Neural cell (in vitro differentiated cells): ENCODE measurements at regions not wholly inside any gene's neighbourhood (a gene's known extent, or its start where the extent isn't known, plus 50 kb on each side); places are given as distances from the start of the nearest gene placed in this dataset.
A peak's percentile ranks its signal among the peaks of the same experiment; 100 is the strongest.
"Not testable (repeated sequence)": the region's sequence is repeated elsewhere in the genome, so short reads cannot be mapped to it uniquely, and the experiment has no call there.

Experiments used
- H2AFZ ChIP-seq: fragments of 200-600, 300-800 bp; sonication (generic), shearing (Covaris generic); 2 replicates; pipeline ENCODE4 v1.6.0; 2014; ENCODE audit warnings: low read depth, mild to moderate bottlenecking, antibody characterized with exemption, low read length, moderate library complexity
- H3F3A ChIP-seq: fragments of 200-600 bp; shearing (Covaris generic); 2 replicates; pipeline ENCODE4 v1.6.1; 2016; ENCODE audit warnings: mild to moderate bottlenecking, moderate library complexity, mixed read lengths, antibody characterized with exemption, low read length; ENCODE audit not compliant: insufficient read depth, poor library complexity, severe bottlenecking
- H3K27ac ChIP-seq: fragments of 200-600, 300-800 bp; sonication (generic), shearing (Covaris generic); 2 replicates; pipeline ENCODE4 v1.5.1; 2014; ENCODE audit warnings: mild to moderate bottlenecking, low read length, moderate library complexity
- H3K27me3 ChIP-seq: fragments of 300-800, 200-600 bp; sonication (generic), shearing (Covaris generic); 2 replicates; pipeline ENCODE4 v1.6.0; 2014; ENCODE audit warnings: mild to moderate bottlenecking, low read depth, low read length, moderate library complexity; ENCODE audit not compliant: insufficient read depth
- H3K36me3 ChIP-seq: fragments of 300-800, 200-600 bp; sonication (generic), shearing (Covaris generic); 2 replicates; pipeline ENCODE4 v1.5.1; 2014; ENCODE audit warnings: mild to moderate bottlenecking, antibody characterized with exemption, low read length, moderate library complexity; ENCODE audit not compliant: insufficient read depth
- H3K4me2 ChIP-seq: fragments of 300-800, 200-600 bp; sonication (generic), shearing (Covaris generic); 2 replicates; pipeline ENCODE4 v1.6.0; 2014; ENCODE audit warnings: mild to moderate bottlenecking, low read length
- H3K4me3 ChIP-seq: fragments of 300-800, 200-600 bp; sonication (generic), shearing (Covaris generic); 2 replicates; pipeline ENCODE4 v1.5.1; 2014; ENCODE audit warnings: mild to moderate bottlenecking, low read length, moderate library complexity
- H3K79me2 ChIP-seq: fragments of 200-600 bp; shearing (Covaris generic); replicated peaks from 2 replicates; pipeline ENCODE4 v1.6.0; 2014; ENCODE audit warnings: mild to moderate bottlenecking, low read length, moderate library complexity; ENCODE audit not compliant: insufficient read depth
- H3K9ac ChIP-seq: fragments of 300-800, 200-600 bp; sonication (generic), shearing (Covaris generic); 2 replicates; pipeline ENCODE4 v1.6.1; 2016; ENCODE audit warnings: mild to moderate bottlenecking, low read length, mixed read lengths
- H3K9me2 ChIP-seq: fragments of 200-600 bp; shearing (Covaris generic); 2 replicates; pipeline ENCODE4 v1.6.1; 2016; ENCODE audit warnings: mild to moderate bottlenecking, low read length, mixed read lengths; ENCODE audit not compliant: insufficient read depth
- H3K9me3 ChIP-seq: fragments of 200-600, 300-800 bp; sonication (generic), shearing (Covaris generic); 2 replicates; pipeline ENCODE4 v1.6.1; 2016; ENCODE audit warnings: mild to moderate bottlenecking, mixed run types, low read length, moderate library complexity, mixed read lengths
- H4K20me1 ChIP-seq: fragments of 200-600 bp; shearing (Covaris generic); 2 replicates; pipeline ENCODE4 v1.6.1; 2016; ENCODE audit warnings: mild to moderate bottlenecking, mixed run types; ENCODE audit not compliant: insufficient read depth

DNA sequence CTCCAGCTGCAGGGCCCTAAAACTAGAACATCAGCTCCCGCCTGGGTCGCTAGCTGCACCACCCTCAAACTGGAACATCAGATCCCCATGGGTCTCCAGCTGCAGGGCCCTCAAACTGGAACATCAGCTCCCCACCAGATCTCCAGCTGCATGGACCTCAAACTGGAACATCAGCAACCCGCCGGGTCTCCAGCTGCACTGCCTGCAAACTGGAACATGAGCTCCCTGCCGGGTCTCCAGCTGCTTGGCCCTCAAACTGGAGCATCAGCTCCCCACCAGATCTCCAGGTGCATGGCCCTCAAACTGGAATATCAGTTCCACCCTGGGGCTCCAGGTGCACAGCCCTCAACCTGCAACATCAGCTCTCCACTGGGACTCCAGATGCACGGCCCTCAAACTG is 82.7 kb downstream of the TFRC start:
- not testable (repeated sequence) for H3K79me2 ChIP-seq, H3K4me3 ChIP-seq, H3K36me3 ChIP-seq, H3K9me3 ChIP-seq, H3K9ac ChIP-seq, H3K9me2 ChIP-seq, H3K27ac ChIP-seq, H3K27me3 ChIP-seq, H3F3A ChIP-seq, H2AFZ ChIP-seq, H3K4me2 ChIP-seq, H4K20me1 ChIP-seq

DNA sequence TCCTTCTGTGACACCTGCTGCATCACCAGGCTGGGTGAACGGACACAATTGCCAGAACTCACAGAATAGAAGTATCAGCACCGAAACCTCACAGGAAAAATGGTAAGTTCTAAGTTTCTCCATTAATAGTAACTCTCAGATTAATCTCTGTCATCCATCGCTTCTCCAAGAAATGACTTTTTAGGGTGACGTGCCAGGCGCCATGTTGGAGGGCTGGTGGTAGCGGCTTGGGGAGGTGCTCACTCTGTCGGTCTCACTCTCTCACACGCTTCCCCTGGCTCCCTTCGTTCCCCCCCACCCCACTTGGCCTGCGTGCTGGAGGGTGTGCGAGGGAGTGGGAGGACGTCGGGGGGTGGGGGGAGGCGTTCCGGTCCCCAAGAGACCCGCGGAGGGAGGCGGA is 85.6 kb downstream of the TFRC start:
- H3F3A ChIP-seq, H3K36me3 ChIP-seq, H4K20me1 ChIP-seq, H3K9me2 ChIP-seq, H3K27me3 ChIP-seq, H3K9ac ChIP-seq, H3K27ac ChIP-seq, H3K79me2 ChIP-seq, H3K4me3 ChIP-seq, H3K4me2 ChIP-seq, H2AFZ ChIP-seq, H3K9me3 ChIP-seq: not testable (repeated sequence)

DNA sequence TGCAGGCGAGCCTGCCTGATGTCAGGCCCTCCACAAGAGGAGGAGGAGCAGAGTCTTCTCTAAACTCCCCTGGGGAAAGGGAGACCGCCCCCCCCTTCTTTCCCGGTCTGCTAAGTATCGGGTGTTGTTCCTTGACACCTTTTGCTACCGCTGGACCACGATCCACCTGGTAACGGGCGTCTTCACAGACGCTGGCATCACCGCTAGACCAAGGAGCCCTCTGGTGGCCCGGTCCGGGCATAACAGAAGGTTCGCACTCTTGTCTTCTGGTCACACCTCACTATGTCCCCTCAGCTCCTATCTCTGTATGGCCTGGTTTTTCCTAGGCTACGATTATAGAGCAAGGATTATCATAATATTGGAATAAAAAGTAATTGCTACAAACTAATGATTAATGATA is 86.0 kb upstream of the TNK2 start:
- H3K27me3 ChIP-seq, H3K36me3 ChIP-seq, H3K9me2 ChIP-seq, H3K27ac ChIP-seq, H3K9ac ChIP-seq, H3K79me2 ChIP-seq, H3F3A ChIP-seq, H3K4me3 ChIP-seq, H4K20me1 ChIP-seq, H2AFZ ChIP-seq, H3K4me2 ChIP-seq, H3K9me3 ChIP-seq: not testable (repeated sequence)

DNA sequence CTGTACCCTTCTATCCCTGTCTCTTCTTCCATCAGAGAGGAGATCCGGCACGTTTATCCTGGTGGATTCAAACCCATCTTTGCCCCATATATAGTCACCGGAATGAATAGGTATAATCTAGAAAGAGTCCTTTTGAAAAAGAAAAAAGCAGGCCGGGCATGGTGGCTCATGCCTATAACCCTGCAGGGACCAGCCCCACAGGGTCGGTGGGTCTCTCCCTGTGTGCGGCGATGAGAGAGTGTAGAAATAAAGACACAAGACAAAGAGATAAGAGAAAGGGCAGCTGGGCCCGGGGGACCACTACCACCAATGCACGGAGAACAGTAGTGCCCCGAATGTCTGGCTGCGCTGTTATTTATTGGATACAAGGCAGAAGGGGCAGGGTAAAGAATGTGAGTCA is 85.3 kb upstream of the TNK2 start:
- not testable (repeated sequence) for H3F3A ChIP-seq, H3K9me2 ChIP-seq, H4K20me1 ChIP-seq, H3K79me2 ChIP-seq, H2AFZ ChIP-seq, H3K9ac ChIP-seq, H3K4me2 ChIP-seq, H3K36me3 ChIP-seq, H3K27me3 ChIP-seq, H3K27ac ChIP-seq, H3K4me3 ChIP-seq, H3K9me3 ChIP-seq

DNA sequence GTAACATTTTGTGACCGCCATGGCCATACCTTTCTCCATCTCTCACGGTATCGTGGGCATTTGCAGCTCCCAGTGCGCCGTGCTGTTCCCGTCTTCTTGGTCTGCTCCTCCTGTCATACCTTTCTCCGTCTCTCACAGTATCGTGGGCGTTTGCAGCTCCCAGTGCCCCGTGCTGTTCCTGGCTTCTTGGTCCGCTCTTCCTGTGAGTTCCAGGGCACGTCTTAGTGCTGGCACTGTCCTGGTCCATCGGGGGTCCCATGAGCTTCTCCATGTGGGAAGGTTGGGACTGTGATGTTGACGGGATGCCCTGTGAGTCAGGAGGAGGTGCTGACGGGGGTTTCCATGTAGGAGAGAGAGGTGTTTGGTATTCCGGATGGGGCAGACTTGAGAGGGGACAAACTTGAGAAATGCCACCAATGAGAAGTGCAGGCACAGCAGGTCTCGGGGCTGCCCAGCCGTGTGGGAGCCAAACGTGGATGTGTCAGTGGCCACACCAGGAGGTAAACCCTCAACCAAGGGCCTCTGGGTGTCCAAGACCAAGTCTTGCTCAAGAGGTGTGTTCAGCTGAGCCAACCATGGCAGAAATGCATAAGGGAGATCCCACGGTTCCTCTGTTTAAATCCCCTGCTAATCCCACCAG is 84.7 kb upstream of the TNK2 start:
- H3K9ac ChIP-seq, H3K9me2 ChIP-seq, H3K36me3 ChIP-seq, H3K27me3 ChIP-seq, H3K4me2 ChIP-seq, H2AFZ ChIP-seq, H3K9me3 ChIP-seq, H3F3A ChIP-seq, H3K27ac ChIP-seq, H3K79me2 ChIP-seq, H4K20me1 ChIP-seq, H3K4me3 ChIP-seq: not testable (repeated sequence)

GRCh38 chr3:195991986-195992385 is 83.6 kb upstream of the TNK2 start:
- not testable (repeated sequence) for H3K36me3 ChIP-seq, H3K4me2 ChIP-seq, H2AFZ ChIP-seq

GRCh38 chr3:195991243-195991642 is 82.9 kb upstream of the TNK2 start:
- not testable (repeated sequence) for H3K79me2 ChIP-seq, H3F3A ChIP-seq, H3K27me3 ChIP-seq, H3K9me2 ChIP-seq, H2AFZ ChIP-seq, H3K9ac ChIP-seq, H3K4me2 ChIP-seq, H4K20me1 ChIP-seq, H3K4me3 ChIP-seq, H3K9me3 ChIP-seq, H3K36me3 ChIP-seq, H3K27ac ChIP-seq

More at GRCh38 chr3:195991986-195992385, 83.6 kb upstream of the TNK2 start:
- not testable (repeated sequence) for H3K27ac ChIP-seq, H4K20me1 ChIP-seq, H3K9ac ChIP-seq, H3K4me3 ChIP-seq, H3K9me2 ChIP-seq, H3K9me3 ChIP-seq, H3K27me3 ChIP-seq, H3K79me2 ChIP-seq, H3F3A ChIP-seq

DNA sequence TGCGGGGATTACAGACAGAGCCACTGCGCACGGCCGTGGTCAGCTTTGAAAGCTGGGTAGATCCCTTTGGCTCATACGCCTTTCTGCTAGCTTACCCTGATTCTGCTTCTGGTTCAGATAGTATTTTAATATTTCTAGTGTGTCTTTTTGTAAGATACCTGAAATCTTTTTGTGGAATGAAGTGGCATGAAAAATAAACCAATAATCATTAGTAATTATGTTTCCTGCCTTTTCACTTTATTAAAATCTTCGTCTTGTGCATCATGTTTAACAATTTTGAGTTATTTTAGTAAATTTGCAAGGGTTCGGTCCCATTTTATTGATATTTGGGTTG is 82.5 kb upstream of the TNK2 start:
- not testable (repeated sequence) for H3K36me3 ChIP-seq, H3K9me3 ChIP-seq, H3K4me2 ChIP-seq, H3K27me3 ChIP-seq, H3F3A ChIP-seq, H3K79me2 ChIP-seq, H3K27ac ChIP-seq, H4K20me1 ChIP-seq, H3K9me2 ChIP-seq
- Histone ChIP-seq H3K4me3 (peak overlapping the region; percentile 66), H3K9ac (peak overlapping the region; percentile 71), H2AFZ (peak overlapping the region; percentile 56)
